Omental fat pad (tissue), 3 donors: ENCODE measurements at regions not wholly inside any gene's neighbourhood (a gene's known extent, or its start where the extent isn't known, plus 50 kb on each side); places are given as distances from the start of the nearest gene placed in this dataset.

Source experiments
- ATAC-seq: fragments of 150-250 bp; one replicate; pipeline ENCODE4 v1.9.1; 2016; ENCODE audit warnings: mild to moderate bottlenecking, moderate library complexity; ENCODE audit not compliant: low FRiP score
- DNase-seq: peaks from one replicate; pipeline ENCODE4 v3.0.0-alpha.2; 2019; ENCODE audit warnings: low spot score
- TF ChIP-seq, protein P1 (sequence below), 3 donors: fragments of 450-650 bp; IDR thresholded peaks; one replicate each; pipeline ENCODE4 v1.5.1; 2016 to 2017; ENCODE audit warnings: antibody characterized with exemption in 3 of 3, mild to moderate bottlenecking in 3 of 3, moderate library complexity in 2 of 3

DNA sequence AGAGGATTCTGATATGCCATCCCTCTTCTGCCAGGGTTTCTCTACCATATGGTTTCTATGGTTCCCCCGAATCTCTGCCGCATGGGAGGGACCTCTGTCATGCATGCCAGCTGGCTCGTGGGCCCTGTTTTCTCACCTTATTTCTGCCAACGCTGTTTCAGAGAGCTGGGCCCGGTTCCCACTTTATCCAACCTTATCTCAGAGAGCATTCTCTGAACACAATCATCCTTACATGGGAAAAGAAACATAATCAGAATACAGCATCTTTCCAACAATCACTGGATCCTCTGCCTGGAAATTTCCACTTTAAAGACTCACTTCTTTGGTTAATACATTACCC lies 234.5 kb upstream of the ZBTB20 start:
- DNase-seq (no peak), ATAC-seq (no peak)
- TF ChIP-seq, protein P1, sequence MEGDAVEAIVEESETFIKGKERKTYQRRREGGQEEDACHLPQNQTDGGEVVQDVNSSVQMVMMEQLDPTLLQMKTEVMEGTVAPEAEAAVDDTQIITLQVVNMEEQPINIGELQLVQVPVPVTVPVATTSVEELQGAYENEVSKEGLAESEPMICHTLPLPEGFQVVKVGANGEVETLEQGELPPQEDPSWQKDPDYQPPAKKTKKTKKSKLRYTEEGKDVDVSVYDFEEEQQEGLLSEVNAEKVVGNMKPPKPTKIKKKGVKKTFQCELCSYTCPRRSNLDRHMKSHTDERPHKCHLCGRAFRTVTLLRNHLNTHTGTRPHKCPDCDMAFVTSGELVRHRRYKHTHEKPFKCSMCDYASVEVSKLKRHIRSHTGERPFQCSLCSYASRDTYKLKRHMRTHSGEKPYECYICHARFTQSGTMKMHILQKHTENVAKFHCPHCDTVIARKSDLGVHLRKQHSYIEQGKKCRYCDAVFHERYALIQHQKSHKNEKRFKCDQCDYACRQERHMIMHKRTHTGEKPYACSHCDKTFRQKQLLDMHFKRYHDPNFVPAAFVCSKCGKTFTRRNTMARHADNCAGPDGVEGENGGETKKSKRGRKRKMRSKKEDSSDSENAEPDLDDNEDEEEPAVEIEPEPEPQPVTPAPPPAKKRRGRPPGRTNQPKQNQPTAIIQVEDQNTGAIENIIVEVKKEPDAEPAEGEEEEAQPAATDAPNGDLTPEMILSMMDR (IDR thresholded peaks at IDR 0.05), result no peak

- TF ChIP-seq, protein P1 (IDR thresholded peaks at IDR 0.05), result no peak
- DNase-seq (no peak), ATAC-seq (no peak)
Measured at GRCh38 chr3:115381931-115382330, 234.8 kb upstream of the ZBTB20 start.

DNA sequence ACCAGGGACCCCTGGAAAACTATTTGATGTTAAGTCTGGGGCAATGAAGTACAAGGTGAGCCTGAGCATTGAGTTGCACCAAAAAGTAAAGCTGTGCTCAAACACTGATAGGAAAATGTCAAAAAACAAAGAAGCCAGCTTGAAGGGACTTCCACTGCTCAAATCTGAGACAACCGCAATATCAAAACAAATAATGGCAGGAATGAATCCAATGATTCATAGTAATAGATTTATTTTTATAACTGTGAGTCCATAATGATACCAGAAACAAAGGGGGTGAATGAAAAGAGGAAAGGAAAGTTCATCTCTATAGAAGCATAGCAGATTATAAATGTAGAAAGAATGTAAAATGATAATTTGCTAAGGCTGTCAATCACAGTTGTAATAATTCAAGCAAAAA lies 237.3 kb upstream of the ZBTB20 start:
- DNase-seq (no peak), ATAC-seq (no peak)
- TF ChIP-seq, protein P1 (IDR thresholded peaks at IDR 0.05), result no peak

GRCh38 chr3:115385774-115386730 lies 237.3 kb upstream of the GAP43 start:
- ATAC-seq (no peak), DNase-seq (no peak)
- TF ChIP-seq, protein P1 (IDR thresholded peaks at IDR 0.05), result no peak

GRCh38 chr3:115388166-115388565 lies 235.1 kb upstream of the GAP43 start:
- ATAC-seq (no peak), DNase-seq (no peak)
- TF ChIP-seq, protein P1 (IDR thresholded peaks at IDR 0.05), result no peak

GRCh38 chr3:115388811-115389210 lies 234.5 kb upstream of the GAP43 start:
- no peak for ATAC-seq
- TF ChIP-seq, protein P1 (IDR thresholded peaks at IDR 0.05), result no peak
- no peak for DNase-seq

- ATAC-seq, result no peak
Measured at GRCh38 chr3:115396801-115397200, 226.5 kb upstream of the GAP43 start.

More at GRCh38 chr3:115396801-115397200, 226.5 kb upstream of the GAP43 start:
- no peak for DNase-seq
- TF ChIP-seq, protein P1 (IDR thresholded peaks at IDR 0.05), result no peak
